Activated CD8-positive, alpha-beta memory T cell treated with anti-CD3 and anti-CD28 coated beads for 36 hours (primary cell): ENCODE measurements at regions not wholly inside any gene's neighbourhood (a gene's known extent, or its start where the extent isn't known, plus 50 kb on each side); places are given as distances from the start of the nearest gene placed in this dataset.

ENCODE experiments used
- CTCF ChIA-PET: fragments of 350-600 bp; sonication (Branson Sonifier 250); formaldehyde crosslinking; loops from one replicate; lab custom pipeline; 2021; ENCODE audit warnings: antibody characterized with exemption; lab: Charles Lee
- POLR2A ChIA-PET: fragments of 350-600 bp; sonication (Branson Sonifier 250); formaldehyde crosslinking; loops from one replicate; lab custom pipeline; 2021; ENCODE audit warnings: antibody characterized with exemption; lab: Charles Lee

- POLR2A ChIA-PET = no interaction called here
- CTCF ChIA-PET = no interaction called here
Observed at GRCh38 chr4:85368932-85369331, 106.0 kb upstream of the ARHGAP24 start.

- ChIA-PET POLR2A (no interaction called here), CTCF (no interaction called here)
Observed at GRCh38 chr4:85369703-85370380, 105.1 kb upstream of the ARHGAP24 start.

- ChIA-PET CTCF (no interaction called here), POLR2A (no interaction called here)
Observed at GRCh38 chr4:85370400-85371032, 104.4 kb upstream of the ARHGAP24 start.

GRCh38 chr4:85372966-85373365 lies 102.0 kb upstream of the ARHGAP24 start:
- ChIA-PET POLR2A (no interaction called here), CTCF (no interaction called here)

- POLR2A ChIA-PET = no interaction called here
- CTCF ChIA-PET = no interaction called here
Observed at GRCh38 chr4:85376285-85376684, 98.7 kb upstream of the ARHGAP24 start.

- ChIA-PET POLR2A (no interaction called here), CTCF (no interaction called here)
Observed at GRCh38 chr4:85381968-85382367, 93.0 kb upstream of the ARHGAP24 start.

- POLR2A ChIA-PET = no interaction called here
Observed at GRCh38 chr4:85391071-85391470, 83.9 kb upstream of the ARHGAP24 start.

GRCh38 chr4:85391589-85392410 lies 83.2 kb upstream of the ARHGAP24 start:
- ChIA-PET CTCF (no interaction called here), POLR2A (no interaction called here)

More at GRCh38 chr4:85391071-85391470, 83.9 kb upstream of the ARHGAP24 start:
- CTCF ChIA-PET = no interaction called here

GRCh38 chr4:85393201-85393600 lies 81.7 kb upstream of the ARHGAP24 start:
- ChIA-PET POLR2A (no interaction called here), CTCF (no interaction called here)

- ChIA-PET CTCF (no interaction called here), POLR2A (no interaction called here)
Observed at GRCh38 chr4:85398276-85398675, 76.7 kb upstream of the ARHGAP24 start.

GRCh38 chr4:85399270-85399669 lies 75.7 kb upstream of the ARHGAP24 start:
- CTCF ChIA-PET = no interaction called here
- POLR2A ChIA-PET = no interaction called here

- CTCF ChIA-PET = no interaction called here
Observed at GRCh38 chr4:85402371-85402770, 72.6 kb upstream of the ARHGAP24 start.

GRCh38 chr4:85406185-85406584 lies 68.8 kb upstream of the ARHGAP24 start:
- ChIA-PET POLR2A (no interaction called here), CTCF (no interaction called here)

More at GRCh38 chr4:85402371-85402770, 72.6 kb upstream of the ARHGAP24 start:
- POLR2A ChIA-PET = no interaction called here

GRCh38 chr4:85407546-85407945 lies 67.4 kb upstream of the ARHGAP24 start:
- POLR2A ChIA-PET = no interaction called here
- CTCF ChIA-PET = no interaction called here

- POLR2A ChIA-PET = no interaction called here
- CTCF ChIA-PET = no interaction called here
Observed at GRCh38 chr4:85408301-85408700, 66.6 kb upstream of the ARHGAP24 start.

- CTCF ChIA-PET = no interaction called here
Observed at GRCh38 chr4:85409251-85409650, 65.7 kb upstream of the ARHGAP24 start.

GRCh38 chr4:85411386-85411785 lies 63.6 kb upstream of the ARHGAP24 start:
- CTCF ChIA-PET = no interaction called here
- POLR2A ChIA-PET = no interaction called here

More at GRCh38 chr4:85409251-85409650, 65.7 kb upstream of the ARHGAP24 start:
- POLR2A ChIA-PET = no interaction called here

GRCh38 chr4:85414972-85415371 lies 60.0 kb upstream of the ARHGAP24 start:
- CTCF ChIA-PET = no interaction called here
- POLR2A ChIA-PET = no interaction called here

GRCh38 chr4:85416094-85416493 lies 58.9 kb upstream of the ARHGAP24 start:
- CTCF ChIA-PET = no interaction called here

GRCh38 chr4:85419103-85419502 lies 55.8 kb upstream of the ARHGAP24 start:
- POLR2A ChIA-PET = no interaction called here
- CTCF ChIA-PET = no interaction called here

More at GRCh38 chr4:85416094-85416493, 58.9 kb upstream of the ARHGAP24 start:
- POLR2A ChIA-PET = no interaction called here
